Embryonic facial prominence (tissue), 1 donor: ENCODE measurements at regions not wholly inside any gene's neighbourhood (a gene's known extent, or its start where the extent isn't known, plus 50 kb on each side); places are given as distances from the start of the nearest gene placed in this dataset.
A peak's percentile ranks its signal among the peaks of the same experiment; 100 is the strongest.
"Not testable (repeated sequence)": the region's sequence is repeated elsewhere in the genome, so short reads cannot be mapped to it uniquely, and the experiment has no call there.

Source experiments
- DNase-seq: peaks from one replicate; pipeline ENCODE4 v3.0.0-alpha.2; 2016; ENCODE audit errors: extremely low spot score

- no peak for DNase-seq
These were observed 94.9 kb upstream of the GOT2 start for GRCh38 chr16:58828901-58829545.

- no peak for DNase-seq
These were observed 90.1 kb upstream of the GOT2 start for GRCh38 chr16:58824201-58824600.

- no peak for DNase-seq
These were observed 87.8 kb upstream of the GOT2 start for GRCh38 chr16:58821886-58822285.

- no peak for DNase-seq
These were observed 86.3 kb upstream of the GOT2 start for GRCh38 chr16:58820411-58820810.

- DNase-seq = no peak
These were observed 81.2 kb upstream of the GOT2 start for GRCh38 chr16:58815181-58815888.

GRCh38 chr16:58814348-58814801, 80.3 kb upstream of the GOT2 start:
- peak; percentile 69 for DNase-seq

- DNase-seq = no peak
These were observed 75.1 kb upstream of the GOT2 start for GRCh38 chr16:58809213-58809612.

GRCh38 chr16:58807276-58807675, 73.2 kb upstream of the GOT2 start:
- DNase-seq = no peak

GRCh38 chr16:58801838-58802237, 67.7 kb upstream of the GOT2 start:
- DNase-seq = no peak

- DNase-seq = no peak
These were observed 63.2 kb upstream of the GOT2 start for GRCh38 chr16:58797137-58797801.

- DNase-seq = no peak
These were observed 59.2 kb upstream of the GOT2 start for GRCh38 chr16:58793366-58793765.

GRCh38 chr16:58792188-58792587, 58.1 kb upstream of the GOT2 start:
- no peak for DNase-seq

- not testable (repeated sequence) for DNase-seq
These were observed 56.9 kb upstream of the GOT2 start for GRCh38 chr16:58790816-58791557.

GRCh38 chr16:58789351-58789750, 55.2 kb upstream of the GOT2 start:
- DNase-seq = no peak
